ENCODE measurements at regions not wholly inside any gene's neighbourhood (a gene's known extent, or its start where the extent isn't known, plus 50 kb on each side); places are given as distances from the start of the nearest gene placed in this dataset.

DNA sequence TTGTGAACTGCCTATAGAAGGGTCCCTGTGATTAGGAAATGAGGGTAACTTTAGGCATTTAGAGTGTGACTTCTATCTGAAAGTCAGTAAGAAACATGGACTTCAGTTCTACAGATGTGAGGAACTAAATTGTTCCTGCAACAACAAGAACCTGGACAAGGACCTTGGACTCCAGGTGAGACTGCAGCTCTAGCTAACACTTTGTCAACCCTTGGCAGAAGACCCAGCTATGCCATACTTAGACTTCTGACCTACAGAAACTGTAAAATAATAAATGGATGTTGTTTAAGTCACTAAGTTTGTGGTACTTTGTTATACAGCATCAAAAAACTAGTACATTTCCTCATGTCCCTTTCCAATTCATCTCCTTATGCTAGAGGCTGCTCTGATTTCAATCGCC lies 580.8 kb downstream of the IQCM start:
- TF ChIP-seq, protein P1, sequence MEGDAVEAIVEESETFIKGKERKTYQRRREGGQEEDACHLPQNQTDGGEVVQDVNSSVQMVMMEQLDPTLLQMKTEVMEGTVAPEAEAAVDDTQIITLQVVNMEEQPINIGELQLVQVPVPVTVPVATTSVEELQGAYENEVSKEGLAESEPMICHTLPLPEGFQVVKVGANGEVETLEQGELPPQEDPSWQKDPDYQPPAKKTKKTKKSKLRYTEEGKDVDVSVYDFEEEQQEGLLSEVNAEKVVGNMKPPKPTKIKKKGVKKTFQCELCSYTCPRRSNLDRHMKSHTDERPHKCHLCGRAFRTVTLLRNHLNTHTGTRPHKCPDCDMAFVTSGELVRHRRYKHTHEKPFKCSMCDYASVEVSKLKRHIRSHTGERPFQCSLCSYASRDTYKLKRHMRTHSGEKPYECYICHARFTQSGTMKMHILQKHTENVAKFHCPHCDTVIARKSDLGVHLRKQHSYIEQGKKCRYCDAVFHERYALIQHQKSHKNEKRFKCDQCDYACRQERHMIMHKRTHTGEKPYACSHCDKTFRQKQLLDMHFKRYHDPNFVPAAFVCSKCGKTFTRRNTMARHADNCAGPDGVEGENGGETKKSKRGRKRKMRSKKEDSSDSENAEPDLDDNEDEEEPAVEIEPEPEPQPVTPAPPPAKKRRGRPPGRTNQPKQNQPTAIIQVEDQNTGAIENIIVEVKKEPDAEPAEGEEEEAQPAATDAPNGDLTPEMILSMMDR (IDR thresholded peaks at IDR 0.05) = no peak
- no peak for TF ChIP-seq POLR2A (IDR thresholded peaks at IDR 0.05)

Measured in esophagus squamous epithelium (tissue), 4 donors.